Stimulated activated naive CD4-positive, alpha-beta T cell treated with Interleukin-2 at 50 U/mL for 16 hours (primary cell): ENCODE measurements at regions not wholly inside any gene's neighbourhood (a gene's known extent, or its start where the extent isn't known, plus 50 kb on each side); places are given as distances from the start of the nearest gene placed in this dataset.

Experiments used
- DNase-seq: peaks from one replicate; lab custom pipeline; 2025; lab: John Stamatoyannopoulos, UW

- DNase-seq = no peak
These were observed 119.9 kb downstream of the FAM43A start for GRCh38 chr3:194805546-194805945.

- DNase-seq = no peak
These were observed 121.4 kb downstream of the FAM43A start for GRCh38 chr3:194806991-194807630.

GRCh38 chr3:194808640-194809097, 123.0 kb downstream of the FAM43A start:
- DNase-seq = no peak

GRCh38 chr3:194809382-194809781, 123.7 kb downstream of the FAM43A start:
- no peak for DNase-seq

- DNase-seq = no peak
These were observed 124.4 kb downstream of the FAM43A start for GRCh38 chr3:194810076-194810475.

GRCh38 chr3:194811118-194811517, 125.4 kb downstream of the FAM43A start:
- DNase-seq = no peak

GRCh38 chr3:194812176-194812575, 126.5 kb downstream of the FAM43A start:
- no peak for DNase-seq

GRCh38 chr3:194814878-194815357, 129.2 kb downstream of the FAM43A start:
- no peak for DNase-seq

- no peak for DNase-seq
These were observed 131.3 kb downstream of the FAM43A start for GRCh38 chr3:194816748-194817591.

GRCh38 chr3:194817592-194817930, 131.9 kb downstream of the FAM43A start:
- no peak for DNase-seq

- DNase-seq = no peak
These were observed 132.3 kb downstream of the FAM43A start for GRCh38 chr3:194817936-194818335.

- no peak for DNase-seq
These were observed 138.4 kb downstream of the FAM43A start for GRCh38 chr3:194824100-194824499.

- DNase-seq = no peak
These were observed 139.0 kb downstream of the FAM43A start for GRCh38 chr3:194824701-194825111.

- DNase-seq = no peak
These were observed 140.9 kb downstream of the FAM43A start for GRCh38 chr3:194826594-194826993.

- DNase-seq = no peak
These were observed 141.8 kb downstream of the FAM43A start for GRCh38 chr3:194827486-194827885.

- no peak for DNase-seq
These were observed 142.4 kb downstream of the FAM43A start for GRCh38 chr3:194828116-194828515.

- DNase-seq = no peak
These were observed 143.2 kb downstream of the FAM43A start for GRCh38 chr3:194828926-194829325.

GRCh38 chr3:194830401-194830800, 144.7 kb downstream of the FAM43A start:
- DNase-seq = no peak

- DNase-seq = no peak
These were observed 145.3 kb downstream of the FAM43A start for GRCh38 chr3:194830978-194831377.

GRCh38 chr3:194832346-194833104, 146.8 kb downstream of the FAM43A start:
- no peak for DNase-seq

- no peak for DNase-seq
These were observed 147.6 kb downstream of the FAM43A start for GRCh38 chr3:194833114-194833910.

GRCh38 chr3:194836661-194837060, 151.0 kb downstream of the FAM43A start:
- DNase-seq = no peak
